ENCODE measurements at regions not wholly inside any gene's neighbourhood (a gene's known extent, or its start where the extent isn't known, plus 50 kb on each side); places are given as distances from the start of the nearest gene placed in this dataset.
"Not testable (repeated sequence)": the region's sequence is repeated elsewhere in the genome, so short reads cannot be mapped to it uniquely, and the experiment has no call there.

DNA sequence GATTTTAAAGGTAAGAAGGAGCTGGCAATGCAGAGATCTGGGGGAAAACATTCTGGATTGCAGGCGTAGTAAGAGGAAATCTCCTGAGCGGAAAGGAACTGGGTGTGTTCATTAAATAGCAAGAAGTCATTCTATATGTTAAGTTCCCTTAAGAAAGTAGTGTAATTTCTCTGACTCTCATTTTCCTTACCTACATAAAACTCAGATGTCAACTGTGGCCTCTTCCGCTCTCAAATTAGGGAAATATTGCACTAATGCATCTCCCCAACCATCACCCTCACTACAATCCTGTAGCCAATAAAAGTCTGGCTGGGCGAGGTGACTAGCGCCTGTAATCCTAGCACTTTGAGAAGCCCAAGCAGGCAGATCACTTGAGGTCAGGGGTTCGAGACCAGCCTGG lies 89.0 kb upstream of the CDC42EP3 start:
- DNase-seq (ENCODE audit: low read depth in 1 of 2, low spot score in 1 of 2): no peak
- CTCF ChIA-PET: interaction anchor here (1.5 to 1.9 kb wide), 2 partner anchors 72 to 346 kb away, joined by 7 read pairs; no protein-coding TSS in a partner anchor
- no peak overlapping the region for H3K4me2 ChIP-seq
- 76% methylated on average over 6 of the region's 6 CpGs for WGBS (ENCODE audit: missing lambda C conversion rate)
- peaks cover 7% of the 10 kb centered on the region; the same call in 1 of the 3 replicates for H3K9me3 ChIP-seq
- POLR2A ChIA-PET: no interaction called here
- TF ChIP-seq, protein P1, sequence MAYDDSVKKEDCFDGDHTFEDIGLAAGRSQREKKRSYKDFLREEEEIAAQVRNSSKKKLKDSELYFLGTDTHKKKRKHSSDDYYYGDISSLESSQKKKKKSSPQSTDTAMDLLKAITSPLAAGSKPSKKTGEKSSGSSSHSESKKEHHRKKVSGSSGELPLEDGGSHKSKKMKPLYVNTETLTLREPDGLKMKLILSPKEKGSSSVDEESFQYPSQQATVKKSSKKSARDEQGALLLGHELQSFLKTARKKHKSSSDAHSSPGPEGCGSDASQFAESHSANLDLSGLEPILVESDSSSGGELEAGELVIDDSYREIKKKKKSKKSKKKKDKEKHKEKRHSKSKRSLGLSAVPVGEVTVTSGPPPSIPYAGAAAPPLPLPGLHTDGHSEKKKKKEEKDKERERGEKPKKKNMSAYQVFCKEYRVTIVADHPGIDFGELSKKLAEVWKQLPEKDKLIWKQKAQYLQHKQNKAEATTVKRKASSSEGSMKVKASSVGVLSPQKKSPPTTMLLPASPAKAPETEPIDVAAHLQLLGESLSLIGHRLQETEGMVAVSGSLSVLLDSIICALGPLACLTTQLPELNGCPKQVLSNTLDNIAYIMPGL (CRISPR knock-in tag; IDR thresholded peaks at IDR 0.05; ENCODE audit: borderline replicate concordance): no peak
- TF ChIP-seq, protein P2, sequence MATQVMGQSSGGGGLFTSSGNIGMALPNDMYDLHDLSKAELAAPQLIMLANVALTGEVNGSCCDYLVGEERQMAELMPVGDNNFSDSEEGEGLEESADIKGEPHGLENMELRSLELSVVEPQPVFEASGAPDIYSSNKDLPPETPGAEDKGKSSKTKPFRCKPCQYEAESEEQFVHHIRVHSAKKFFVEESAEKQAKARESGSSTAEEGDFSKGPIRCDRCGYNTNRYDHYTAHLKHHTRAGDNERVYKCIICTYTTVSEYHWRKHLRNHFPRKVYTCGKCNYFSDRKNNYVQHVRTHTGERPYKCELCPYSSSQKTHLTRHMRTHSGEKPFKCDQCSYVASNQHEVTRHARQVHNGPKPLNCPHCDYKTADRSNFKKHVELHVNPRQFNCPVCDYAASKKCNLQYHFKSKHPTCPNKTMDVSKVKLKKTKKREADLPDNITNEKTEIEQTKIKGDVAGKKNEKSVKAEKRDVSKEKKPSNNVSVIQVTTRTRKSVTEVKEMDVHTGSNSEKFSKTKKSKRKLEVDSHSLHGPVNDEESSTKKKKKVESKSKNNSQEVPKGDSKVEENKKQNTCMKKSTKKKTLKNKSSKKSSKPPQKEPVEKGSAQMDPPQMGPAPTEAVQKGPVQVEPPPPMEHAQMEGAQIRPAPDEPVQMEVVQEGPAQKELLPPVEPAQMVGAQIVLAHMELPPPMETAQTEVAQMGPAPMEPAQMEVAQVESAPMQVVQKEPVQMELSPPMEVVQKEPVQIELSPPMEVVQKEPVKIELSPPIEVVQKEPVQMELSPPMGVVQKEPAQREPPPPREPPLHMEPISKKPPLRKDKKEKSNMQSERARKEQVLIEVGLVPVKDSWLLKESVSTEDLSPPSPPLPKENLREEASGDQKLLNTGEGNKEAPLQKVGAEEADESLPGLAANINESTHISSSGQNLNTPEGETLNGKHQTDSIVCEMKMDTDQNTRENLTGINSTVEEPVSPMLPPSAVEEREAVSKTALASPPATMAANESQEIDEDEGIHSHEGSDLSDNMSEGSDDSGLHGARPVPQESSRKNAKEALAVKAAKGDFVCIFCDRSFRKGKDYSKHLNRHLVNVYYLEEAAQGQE (IDR thresholded peaks at IDR 0.05): no peak
- TF ChIP-seq ZNF302 (CRISPR knock-in tag; IDR thresholded peaks at IDR 0.05): no peak
- no peak for TF ChIP-seq EP300 (IDR thresholded peaks at IDR 0.05)
- TF ChIP-seq TFCP2L1 (CRISPR knock-in tag; IDR thresholded peaks at IDR 0.05): no peak
- TF ChIP-seq CBX8 (IDR thresholded peaks at IDR 0.05): no peak
- TF ChIP-seq ZFP36 (IDR thresholded peaks at IDR 0.05; ENCODE audit: borderline replicate concordance, partially characterized antibody): no peak
- no peak for TF ChIP-seq FOSB (CRISPR knock-in tag; IDR thresholded peaks at IDR 0.05)
- no peak for TF ChIP-seq HDAC2 (IDR thresholded peaks at IDR 0.05)
- TF ChIP-seq ZC3H11A (IDR thresholded peaks at IDR 0.05): no peak
- no peak for TF ChIP-seq GATA3 (IDR thresholded peaks at IDR 0.05; ENCODE audit: borderline replicate concordance)
- no peak for TF ChIP-seq TP53 (CRISPR knock-in tag; IDR thresholded peaks at IDR 0.05)
- no peak for TF ChIP-seq NFE2L2 (conservative IDR thresholded peaks at IDR 0.05; ENCODE audit: low read length)
- TF ChIP-seq ELK1 (IDR thresholded peaks at IDR 0.05; ENCODE audit: low read depth, low read length): no peak
- no peak for TF ChIP-seq BHLHE40 (IDR thresholded peaks at IDR 0.05; ENCODE audit: low read depth, low read length)
- TF ChIP-seq CEBPB (IDR thresholded peaks at IDR 0.05): no peak
- TF ChIP-seq HOXB5 (CRISPR knock-in tag; IDR thresholded peaks at IDR 0.05): no peak
- TF ChIP-seq, protein P3, sequence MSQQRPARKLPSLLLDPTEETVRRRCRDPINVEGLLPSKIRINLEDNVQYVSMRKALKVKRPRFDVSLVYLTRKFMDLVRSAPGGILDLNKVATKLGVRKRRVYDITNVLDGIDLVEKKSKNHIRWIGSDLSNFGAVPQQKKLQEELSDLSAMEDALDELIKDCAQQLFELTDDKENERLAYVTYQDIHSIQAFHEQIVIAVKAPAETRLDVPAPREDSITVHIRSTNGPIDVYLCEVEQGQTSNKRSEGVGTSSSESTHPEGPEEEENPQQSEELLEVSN (IDR thresholded peaks at IDR 0.05; ENCODE audit: borderline replicate concordance, low read depth): no peak
- no peak for TF ChIP-seq USF2 (IDR thresholded peaks at IDR 0.05)
- no peak for ATAC-seq
- no peak overlapping the region for H3K27ac ChIP-seq
- FAIRE-seq: no peak
- H3K4me3 ChIP-seq: no peak overlapping the region
- H3K4me1 ChIP-seq: peaks cover 14% of the 10 kb centered on the region

DNA sequence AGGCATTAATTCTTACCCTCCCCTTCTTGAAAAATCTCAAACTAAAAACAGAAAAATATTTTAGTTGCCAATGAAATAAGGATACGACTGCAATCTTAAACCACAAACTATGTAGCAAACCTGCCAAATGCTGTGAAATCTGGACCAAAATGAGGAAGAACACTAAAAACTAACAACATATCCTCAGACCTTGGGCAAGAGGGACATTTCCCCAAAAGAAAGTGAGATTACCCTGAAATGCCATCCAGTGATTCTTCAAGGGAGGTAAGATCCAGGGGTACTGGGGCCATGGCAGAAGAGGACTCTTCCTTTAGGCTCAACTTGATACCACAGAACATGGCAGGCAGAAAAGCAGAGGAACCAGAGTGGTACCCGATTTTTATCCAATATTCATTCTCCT lies 90.8 kb upstream of the CDC42EP3 start:
- DNase-seq (ENCODE audit: low read depth in 1 of 2, low spot score in 1 of 2); H3K9me3 ChIP-seq; FAIRE-seq; H3K4me2 ChIP-seq; CTCF ChIA-PET; POLR2A ChIA-PET; H3K4me3 ChIP-seq; ATAC-seq: not testable (repeated sequence)
- 0 out of 6 replicates have a peak overlapping the region, but pooled peaks of 1 of the 2 experiments have one; percentile 18 for H3K27ac ChIP-seq
- 79% methylated on average over 2 of the region's 2 CpGs for WGBS (ENCODE audit: missing lambda C conversion rate)
- peaks cover 33% of the 10 kb centered on the region for H3K4me1 ChIP-seq

All from A549 (cell line).